Nucleus accumbens (tissue), 56 donors: ENCODE measurements at regions not wholly inside any gene's neighbourhood (a gene's known extent, or its start where the extent isn't known, plus 50 kb on each side); places are given as distances from the start of the nearest gene placed in this dataset.
A peak's percentile ranks its signal among the peaks of the same experiment; 100 is the strongest.

Experiments
- DNase-seq, 56 donors: peaks; one replicate each; lab custom pipeline; 2025; lab: John Stamatoyannopoulos, UW

- no peak for DNase-seq
Measured at GRCh38 chr15:94105760-94106159, 125.6 kb upstream of the MCTP2 start.

DNA sequence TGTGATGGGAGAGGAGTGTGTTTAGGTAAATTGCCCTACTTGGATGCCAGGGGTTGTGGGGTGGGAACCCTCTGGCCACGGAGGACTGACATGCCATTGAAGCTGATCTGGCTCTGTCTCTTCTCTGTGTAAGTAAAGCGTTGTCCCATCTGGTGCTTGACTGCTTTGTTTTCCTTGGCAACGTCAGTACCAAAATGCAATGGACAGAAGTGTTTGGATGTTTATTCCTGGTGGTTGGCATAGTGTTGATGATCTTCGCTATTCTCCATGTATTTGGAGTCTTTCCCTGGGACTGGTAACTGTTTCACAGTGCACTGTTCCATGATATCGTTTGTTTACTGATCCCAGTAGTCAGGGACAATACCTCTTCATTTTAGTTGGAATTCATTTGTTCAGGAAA is 130.5 kb upstream of the MCTP2 start:
- no peak for DNase-seq

DNA sequence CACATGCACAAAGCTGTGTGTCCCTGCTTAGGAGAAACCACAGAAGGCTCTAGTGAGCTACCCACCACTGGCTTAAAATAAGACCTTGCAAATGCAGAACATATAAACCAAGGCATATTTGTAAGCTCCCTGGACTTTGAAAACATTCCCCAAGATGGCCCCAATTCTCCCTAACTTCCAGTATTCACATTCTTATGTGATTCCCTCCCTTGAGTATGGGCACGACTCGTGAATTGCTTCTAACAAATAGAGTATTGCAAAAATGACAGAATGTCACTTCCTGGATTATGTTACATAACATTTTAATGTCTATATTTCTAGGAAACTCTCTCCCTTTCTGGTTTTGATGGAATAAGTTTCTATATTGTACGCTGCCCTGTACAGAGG is 131.8 kb upstream of the MCTP2 start:
- DNase-seq, result no peak

DNA sequence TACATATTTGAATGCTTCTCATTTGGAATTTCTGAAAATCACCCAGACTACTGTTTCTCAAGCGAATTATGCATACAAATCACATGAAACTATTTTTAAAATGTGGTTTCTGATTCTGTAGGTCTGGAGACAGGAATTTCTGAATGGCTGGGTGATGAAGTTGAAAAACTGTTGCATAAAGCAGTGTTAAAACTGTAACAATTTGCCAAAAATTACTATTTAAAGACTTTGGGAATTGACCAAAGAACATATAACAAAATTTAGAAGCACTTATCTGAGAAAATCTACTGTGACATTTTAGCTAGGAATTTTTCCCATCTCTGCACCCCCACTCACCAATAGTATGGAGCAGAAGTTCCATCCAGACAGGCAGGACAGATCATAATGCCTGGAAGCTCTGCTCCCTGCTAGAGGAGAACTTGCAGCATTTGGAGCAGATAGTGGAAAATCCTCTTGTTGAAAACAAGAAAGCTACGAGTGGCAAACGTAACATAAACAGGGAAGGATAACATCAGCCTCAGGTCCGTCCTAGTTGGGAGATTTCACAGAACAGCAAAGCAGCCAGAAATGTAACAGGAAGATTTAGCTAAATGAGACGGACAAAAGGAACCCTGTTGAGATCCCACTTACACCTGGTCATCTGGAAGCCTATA is 132.3 kb upstream of the MCTP2 start:
- DNase-seq, result no peak

DNA sequence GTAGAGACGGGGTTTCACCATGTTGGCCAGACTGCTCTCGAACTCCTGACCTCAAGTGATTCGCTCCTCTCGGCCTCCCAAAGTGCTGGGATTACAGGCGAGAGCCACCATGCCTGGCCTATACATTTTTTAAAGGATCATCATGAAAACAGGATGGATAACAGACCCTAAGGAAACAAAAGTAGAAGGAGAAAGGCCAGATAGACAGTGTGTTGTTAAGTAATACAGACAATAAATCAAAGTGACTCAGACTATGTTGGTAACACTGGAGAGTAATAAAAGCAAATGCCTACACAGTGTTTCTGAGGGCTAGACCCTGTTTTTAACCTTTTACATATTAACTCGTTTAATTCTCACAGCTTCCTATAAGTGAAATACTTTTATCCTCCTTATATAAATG is 133.8 kb upstream of the MCTP2 start:
- no peak for DNase-seq

DNA sequence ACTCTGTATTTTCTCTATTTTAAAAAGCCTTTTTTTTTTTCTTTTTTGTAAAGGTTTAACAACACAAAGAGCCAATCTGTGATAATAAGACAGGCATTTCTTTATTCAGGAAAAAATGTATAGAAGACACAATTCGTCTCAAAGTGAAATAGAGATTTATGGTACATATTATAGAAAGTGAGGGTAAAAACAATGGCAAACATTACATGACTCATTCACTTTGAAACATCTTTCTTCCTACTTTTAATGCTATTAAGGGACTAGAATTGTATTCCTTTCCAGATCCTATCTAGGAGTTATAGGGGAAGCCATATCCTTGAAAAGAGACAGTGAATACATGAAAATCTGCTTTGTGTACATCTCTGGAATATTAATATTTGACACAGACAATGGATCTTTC is 137.1 kb upstream of the MCTP2 start:
- no peak for DNase-seq

DNA sequence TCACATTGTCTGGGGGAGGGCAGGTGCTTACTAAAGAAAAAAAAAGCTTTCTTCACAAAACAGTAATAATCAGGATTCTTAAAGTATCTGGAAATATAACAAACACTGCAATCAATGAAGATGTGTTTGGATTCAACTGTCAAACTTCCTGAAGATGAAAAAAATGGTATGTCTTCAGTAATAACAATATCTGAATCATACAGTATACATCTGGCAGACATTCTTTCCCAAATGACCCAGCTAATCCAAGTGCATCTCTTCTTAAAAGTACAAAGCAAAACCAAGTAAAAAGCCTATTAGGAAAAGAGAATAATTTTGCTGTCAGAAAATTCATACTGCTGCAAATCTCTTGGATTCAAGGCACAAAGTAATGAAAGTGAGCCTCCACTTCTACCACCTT is 145.0 kb upstream of the MCTP2 start:
- DNase-seq, result no peak

DNA sequence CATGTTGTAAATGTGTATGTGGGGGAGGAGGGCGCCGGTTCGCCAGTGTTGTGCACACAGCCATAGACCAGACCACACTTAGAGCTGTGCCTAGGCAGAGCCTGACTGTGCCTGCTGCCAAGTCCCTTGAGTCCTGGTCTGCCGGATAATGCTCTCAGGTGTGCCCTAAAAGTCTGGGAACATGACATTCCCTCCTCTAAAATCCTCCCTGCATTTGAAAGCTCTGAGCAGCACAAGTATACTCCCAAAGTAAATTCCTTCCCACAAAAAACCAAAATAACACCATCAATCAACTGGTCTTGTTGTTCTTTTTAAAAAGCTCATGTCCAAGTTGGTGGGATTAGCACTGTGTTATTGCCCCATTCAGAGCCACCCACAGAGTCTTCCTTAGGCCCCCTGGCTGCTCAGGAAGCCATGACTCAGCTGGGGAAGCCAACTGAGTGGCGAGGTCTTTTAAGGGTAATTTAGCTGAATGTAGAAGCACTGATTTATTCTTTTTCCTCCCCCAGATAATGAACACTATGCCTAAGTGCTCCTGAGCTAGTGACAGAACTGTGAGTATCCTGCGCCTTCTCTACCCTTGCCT is 147.8 kb upstream of the MCTP2 start:
- peak in 2 of 56 donors; percentile 7 to 8 for DNase-seq

GRCh38 chr15:94081829-94082228 is 149.5 kb upstream of the MCTP2 start:
- no peak for DNase-seq

GRCh38 chr15:94080989-94081605 is 150.3 kb upstream of the MCTP2 start:
- no peak for DNase-seq

- peak in 2 of 56 donors; percentile 8 to 9 for DNase-seq
Measured at GRCh38 chr15:94080416-94080815, 150.9 kb upstream of the MCTP2 start.

DNA sequence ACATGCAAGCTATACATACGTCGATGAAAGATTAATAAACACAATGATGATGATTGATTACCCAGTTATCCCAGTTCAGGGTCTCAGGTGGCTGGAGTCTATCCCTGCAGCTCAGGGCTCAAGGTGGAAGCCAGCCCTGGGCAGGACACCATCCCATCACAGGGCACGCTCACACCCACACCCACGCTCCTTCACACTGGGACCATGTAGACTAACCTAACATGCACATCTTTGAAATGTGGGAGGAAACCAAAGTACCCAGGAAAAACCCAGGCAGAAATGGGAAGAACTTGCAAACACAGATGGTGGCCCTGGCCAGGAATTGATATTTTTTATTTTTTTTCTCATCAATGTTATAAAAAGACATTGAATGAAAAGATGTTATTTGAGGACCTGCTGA is 151.4 kb upstream of the MCTP2 start:
- no peak for DNase-seq

- DNase-seq, result no peak
Measured at GRCh38 chr15:94079459-94079858, 151.9 kb upstream of the MCTP2 start.

GRCh38 chr15:94077938-94078337 is 153.4 kb upstream of the MCTP2 start:
- no peak for DNase-seq

- DNase-seq, result no peak
Measured at GRCh38 chr15:94075349-94075748, 156.0 kb upstream of the MCTP2 start.

GRCh38 chr15:94070356-94071295 is 160.7 kb upstream of the MCTP2 start:
- peak in 8 of 56 donors; percentile 2 to 26 (median 4) for DNase-seq

- peak in 3 of 56 donors; percentile 4 to 13 (median 8) for DNase-seq
Measured at GRCh38 chr15:94069844-94070243, 161.5 kb upstream of the MCTP2 start.

- no peak for DNase-seq
Measured at GRCh38 chr15:94066811-94067210, 164.6 kb upstream of the MCTP2 start.

DNA sequence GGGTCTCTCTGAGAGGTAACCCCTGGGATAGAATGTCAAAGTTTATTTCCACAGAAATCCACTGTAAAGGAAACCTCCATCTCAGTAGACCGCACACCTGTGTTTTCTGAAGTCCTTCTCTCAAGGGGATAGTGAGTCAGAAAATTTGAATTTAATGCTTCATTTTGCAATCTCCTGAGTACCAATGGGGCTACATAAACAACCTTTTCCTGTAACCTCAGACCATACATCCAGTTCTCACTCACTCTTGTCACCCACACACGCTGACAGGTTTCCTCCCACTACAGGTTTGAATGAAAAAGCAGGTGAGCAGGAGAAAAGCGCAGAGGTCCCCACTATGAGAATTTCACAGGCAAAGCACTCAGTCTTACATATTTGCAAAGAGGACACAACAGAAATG is 165.3 kb upstream of the MCTP2 start:
- DNase-seq, result no peak

GRCh38 chr15:94064676-94065313 is 166.6 kb upstream of the MCTP2 start:
- no peak for DNase-seq

- DNase-seq, result no peak
Measured at GRCh38 chr15:94061041-94061440, 170.3 kb upstream of the MCTP2 start.
